H1 (cell line): ENCODE measurements at regions not wholly inside any gene's neighbourhood (a gene's known extent, or its start where the extent isn't known, plus 50 kb on each side); places are given as distances from the start of the nearest gene placed in this dataset.

ENCODE experiments used
- JUND ChIP-seq: IDR thresholded peaks from 2 replicates; pipeline ENCODE4 v1.6.1; 2011; ENCODE audit warnings: mild to moderate bottlenecking, improper control_type of control experiment, low read length
- MAFK ChIP-seq: IDR thresholded peaks from 2 replicates; pipeline ENCODE4 v1.6.1; 2012; ENCODE audit warnings: low read depth, mild to moderate bottlenecking, improper control_type of control experiment, low read length
- NANOG ChIP-seq: IDR thresholded peaks from 2 replicates; pipeline ENCODE4 v1.6.1; 2011; ENCODE audit warnings: low read length, low read depth, mild to moderate bottlenecking, inconsistent platforms; ENCODE audit not compliant: insufficient read depth, poor library complexity, severe bottlenecking
- RFX5 ChIP-seq: IDR thresholded peaks from 2 replicates; pipeline ENCODE4 v1.6.1; 2011; ENCODE audit warnings: low read depth, low read length, improper control_type of control experiment, borderline replicate concordance
- SIRT6 ChIP-seq: IDR thresholded peaks from one replicate; pipeline ENCODE4 v1.7.1; 2012; ENCODE audit warnings: low read length, inconsistent platforms
- TF ChIP-seq, protein P1 (sequence below): IDR thresholded peaks from 2 replicates; pipeline ENCODE4 v1.6.1; 2012; ENCODE audit warnings: inconsistent platforms
- TF ChIP-seq, protein P2 (sequence below): IDR thresholded peaks from 2 replicates; pipeline ENCODE4 v1.6.1; 2011; ENCODE audit warnings: low read depth, mild to moderate bottlenecking, low read length; ENCODE audit not compliant: insufficient read depth

DNA sequence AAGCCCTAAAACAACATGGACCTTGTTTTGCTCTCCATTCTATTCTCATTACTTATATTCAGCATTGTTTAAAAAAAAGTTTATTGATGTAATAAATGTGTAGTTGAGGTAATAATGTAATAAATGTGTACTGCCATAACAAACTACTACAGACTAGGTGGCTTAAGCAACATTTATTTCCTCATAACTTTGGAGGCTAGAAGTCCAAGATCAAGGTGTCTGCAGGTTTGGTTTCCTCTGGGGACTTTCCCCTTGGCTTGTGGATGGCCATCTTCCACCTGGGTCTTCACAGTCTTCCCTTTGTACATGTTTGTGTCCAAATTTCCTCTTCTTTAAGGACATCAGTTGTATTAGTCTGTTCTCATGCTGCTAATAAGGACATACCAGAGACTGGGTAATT, 93.1 kb downstream of the LMO4 start (continued):
- TF ChIP-seq, protein P1, sequence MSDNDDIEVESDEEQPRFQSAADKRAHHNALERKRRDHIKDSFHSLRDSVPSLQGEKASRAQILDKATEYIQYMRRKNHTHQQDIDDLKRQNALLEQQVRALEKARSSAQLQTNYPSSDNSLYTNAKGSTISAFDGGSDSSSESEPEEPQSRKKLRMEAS = no peak
- no peak for TF ChIP-seq RFX5
- TF ChIP-seq, protein P2, sequence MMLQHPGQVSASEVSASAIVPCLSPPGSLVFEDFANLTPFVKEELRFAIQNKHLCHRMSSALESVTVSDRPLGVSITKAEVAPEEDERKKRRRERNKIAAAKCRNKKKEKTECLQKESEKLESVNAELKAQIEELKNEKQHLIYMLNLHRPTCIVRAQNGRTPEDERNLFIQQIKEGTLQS = no peak
- TF ChIP-seq MAFK = no peak
- TF ChIP-seq JUND = no peak
- no peak for TF ChIP-seq NANOG
- TF ChIP-seq SIRT6 = no peak
- TF ChIP-seq, all 59 proteins: peak for 0
